ENCODE measurements at regions not wholly inside any gene's neighbourhood (a gene's known extent, or its start where the extent isn't known, plus 50 kb on each side); places are given as distances from the start of the nearest gene placed in this dataset.
"Not testable (repeated sequence)": the region's sequence is repeated elsewhere in the genome, so short reads cannot be mapped to it uniquely, and the experiment has no call there.

- H3K9me3 ChIP-seq: peaks cover 6 to 72% (median 49%) of the 10 kb centered on the region in 8 donors
- no peaks in the 10 kb centered on the region for H3K27me3 ChIP-seq (replicated peaks in 1 of 7)
- DNase-seq: no peak
- peaks cover 0 to 6% (median 0%) of the 10 kb centered on the region in 6 donors for H3K36me3 ChIP-seq
- intact Hi-C loops (cut with DNase I; ENCODE audit: low total_unique reads): no loop called here
- no peak for TF ChIP-seq CTCF (IDR thresholded peaks at IDR 0.05 in 8 of 11, conservative IDR thresholded peaks at IDR 0.05 in 3 of 11)
- no peak for TF ChIP-seq POLR2AphosphoS5 (IDR thresholded peaks at IDR 0.05)
- TF ChIP-seq POLR2A (IDR thresholded peaks at IDR 0.05): no peak
- no peaks in the 10 kb centered on the region for H3K4me1 ChIP-seq
- H3K4me3 ChIP-seq: no peak overlapping the region
- H3K27ac ChIP-seq: no peak overlapping the region
Observed at GRCh38 chr2:186159101-186159500, 327.0 kb upstream of the ZC3H15 start.

GRCh38 chr2:186164325-186164724 is 321.7 kb upstream of the ZC3H15 start:
- WGBS, 5 donors: 95 to 100% (median 97%) methylated on average over 2 of the region's 2 CpGs
- Histone ChIP-seq H3K4me1 (no peaks in the 10 kb centered on the region), H3K27ac (no peak overlapping the region), H3K27me3 (replicated peaks in 1 of 7) (no peaks in the 10 kb centered on the region), H3K36me3 (no peaks in the 10 kb centered on the region), H3K4me3 (no peak overlapping the region), H3K9me3 (peaks cover 0 to 30% (median 14%) of the 10 kb centered on the region in 8 donors)
- no peak for TF ChIP-seq POLR2AphosphoS5 (IDR thresholded peaks at IDR 0.05)
- no peak for TF ChIP-seq CTCF (IDR thresholded peaks at IDR 0.05 in 8 of 11, conservative IDR thresholded peaks at IDR 0.05 in 3 of 11)
- TF ChIP-seq POLR2A (IDR thresholded peaks at IDR 0.05): no peak
- no peak for DNase-seq
- intact Hi-C loops (cut with DNase I; ENCODE audit: low total_unique reads): no loop called here

- TF ChIP-seq CTCF (IDR thresholded peaks at IDR 0.05 in 8 of 11, conservative IDR thresholded peaks at IDR 0.05 in 3 of 11) (no peak), POLR2A (IDR thresholded peaks at IDR 0.05) (no peak), POLR2AphosphoS5 (IDR thresholded peaks at IDR 0.05) (no peak)
- H3K4me3 ChIP-seq: no peak overlapping the region
- intact Hi-C loops (cut with DNase I; ENCODE audit: low total_unique reads): no loop called here
- H3K27ac ChIP-seq: no peak overlapping the region
- H3K9me3 ChIP-seq: peaks cover 0 to 9% (median 2%) of the 10 kb centered on the region in 8 donors
- no peaks in the 10 kb centered on the region for H3K36me3 ChIP-seq
- H3K4me1 ChIP-seq: no peaks in the 10 kb centered on the region
- no peaks in the 10 kb centered on the region for H3K27me3 ChIP-seq (replicated peaks in 1 of 7)
- DNase-seq: no peak
- WGBS, 5 donors: 85 to 98% (median 93%) methylated on average over 1 of the region's 1 CpG
Observed at GRCh38 chr2:186170693-186171092, 315.4 kb upstream of the ZC3H15 start.

GRCh38 chr2:186181625-186182024 is 304.4 kb upstream of the ZC3H15 start:
- H3K27ac ChIP-seq: no peak overlapping the region
- no peaks in the 10 kb centered on the region for H3K4me1 ChIP-seq
- no peaks in the 10 kb centered on the region for H3K36me3 ChIP-seq
- no peak overlapping the region for H3K4me3 ChIP-seq
- TF ChIP-seq POLR2A (IDR thresholded peaks at IDR 0.05) (no peak), POLR2AphosphoS5 (IDR thresholded peaks at IDR 0.05) (no peak), CTCF (IDR thresholded peaks at IDR 0.05 in 8 of 11, conservative IDR thresholded peaks at IDR 0.05 in 3 of 11) (no peak)
- peaks cover 0 to 5% (median 0%) of the 10 kb centered on the region in 8 donors for H3K9me3 ChIP-seq
- H3K27me3 ChIP-seq (replicated peaks in 1 of 7): no peaks in the 10 kb centered on the region
- intact Hi-C loops (cut with DNase I; ENCODE audit: low total_unique reads): no loop called here
- WGBS, 5 donors: 74 to 98% (median 88%) methylated on average over 1 of the region's 1 CpG
- DNase-seq: no peak

GRCh38 chr2:186182366-186182765 is 303.7 kb upstream of the ZC3H15 start:
- H3K27ac ChIP-seq; H3K4me3 ChIP-seq; H3K4me1 ChIP-seq; H3K9me3 ChIP-seq; H3K27me3 ChIP-seq (replicated peaks in 1 of 7); DNase-seq; H3K36me3 ChIP-seq; intact Hi-C loops (cut with DNase I; ENCODE audit: low total_unique reads): not testable (repeated sequence)
- WGBS, 5 donors: 87 to 94% (median 90%) methylated on average over 10 of the region's 10 CpGs

Data from spleen (tissue), 11 donors.